ENCODE measurements at regions not wholly inside any gene's neighbourhood (a gene's known extent, or its start where the extent isn't known, plus 50 kb on each side); places are given as distances from the start of the nearest gene placed in this dataset.

- Histone ChIP-seq H3K27me3 (ENCODE audit: control insufficient read depth, insufficient read depth, low read length) (no peaks in the 10 kb centered on the region), H3K4me1 (ENCODE audit: control insufficient read depth, insufficient read depth, low read length, poor library complexity, severe bottlenecking) (no peaks in the 10 kb centered on the region), H3K4me3 (ENCODE audit: low read depth, low read length) (no peak overlapping the region), H3K9me3 (ENCODE audit: control insufficient read depth in 2 of 2, low read length in 2 of 2) (no peaks in the 10 kb centered on the region), H3K27ac (ENCODE audit: insufficient read depth, low read length, poor library complexity, severe bottlenecking) (no peak overlapping the region), H3K36me3 (ENCODE audit: control insufficient read depth, insufficient read depth, low read length) (no peaks in the 10 kb centered on the region)
- no peaks in the 10 kb centered on the region for H3K4me1 Mint-ChIP-seq
- H3K4me3 Mint-ChIP-seq = no peak overlapping the region
- H3K36me3 Mint-ChIP-seq = no peaks in the 10 kb centered on the region
- DNase-seq (no peak), ATAC-seq (ENCODE audit: low read depth in 2 of 2) (no peak)
- H3K27me3 Mint-ChIP-seq = no peaks in the 10 kb centered on the region
- peaks cover 0 to 2% (median 0%) of the 10 kb centered on the region in 7 donors for H3K9me3 Mint-ChIP-seq
- H3K27ac Mint-ChIP-seq = no peak overlapping the region
These were observed 361.2 kb downstream of the CCER1 start for GRCh38 chr12:90593596-90594295.

GRCh38 chr12:90589956-90590355 lies 365.0 kb downstream of the CCER1 start:
- no peak for DNase-seq

GRCh38 chr12:90585640-90586304 lies 369.2 kb downstream of the CCER1 start:
- no peaks in the 10 kb centered on the region for H3K9me3 ChIP-seq (ENCODE audit: control insufficient read depth in 2 of 2, low read length in 2 of 2)
- H3K36me3 ChIP-seq (ENCODE audit: control insufficient read depth, insufficient read depth, low read length) = no peaks in the 10 kb centered on the region
- ATAC-seq (ENCODE audit: low read depth in 2 of 2) (no peak), DNase-seq (no peak)
- no peaks in the 10 kb centered on the region for H3K4me1 Mint-ChIP-seq
- H3K4me3 Mint-ChIP-seq = no peak overlapping the region
- no peaks in the 10 kb centered on the region for H3K36me3 Mint-ChIP-seq
- H3K9me3 Mint-ChIP-seq = peaks cover 0 to 3% (median 0%) of the 10 kb centered on the region in 7 donors
- H3K27ac Mint-ChIP-seq = no peak overlapping the region
- no peak overlapping the region for H3K4me3 ChIP-seq (ENCODE audit: low read depth, low read length)
- no peaks in the 10 kb centered on the region for H3K27me3 ChIP-seq (ENCODE audit: control insufficient read depth, insufficient read depth, low read length)
- no peaks in the 10 kb centered on the region for H3K27me3 Mint-ChIP-seq
- no peaks in the 10 kb centered on the region for H3K4me1 ChIP-seq (ENCODE audit: control insufficient read depth, insufficient read depth, low read length, poor library complexity, severe bottlenecking)
- no peak overlapping the region for H3K27ac ChIP-seq (ENCODE audit: insufficient read depth, low read length, poor library complexity, severe bottlenecking)

More at GRCh38 chr12:90589956-90590355, 365.0 kb downstream of the CCER1 start:
- no peaks in the 10 kb centered on the region for H3K36me3 ChIP-seq (ENCODE audit: control insufficient read depth, insufficient read depth, low read length)
- no peak overlapping the region for H3K4me3 Mint-ChIP-seq
- H3K9me3 Mint-ChIP-seq = peaks cover 0 to 3% (median 0%) of the 10 kb centered on the region in 7 donors
- H3K4me3 ChIP-seq (ENCODE audit: low read depth, low read length) = no peak overlapping the region
- no peaks in the 10 kb centered on the region for H3K9me3 ChIP-seq (ENCODE audit: control insufficient read depth in 2 of 2, low read length in 2 of 2)
- H3K4me1 ChIP-seq (ENCODE audit: control insufficient read depth, insufficient read depth, low read length, poor library complexity, severe bottlenecking) = no peaks in the 10 kb centered on the region
- H3K36me3 Mint-ChIP-seq = no peaks in the 10 kb centered on the region
- ATAC-seq (ENCODE audit: low read depth in 2 of 2) = no peak
- H3K27ac Mint-ChIP-seq = no peak overlapping the region
- H3K27me3 Mint-ChIP-seq = no peaks in the 10 kb centered on the region
- no peak overlapping the region for H3K27ac ChIP-seq (ENCODE audit: insufficient read depth, low read length, poor library complexity, severe bottlenecking)
- no peaks in the 10 kb centered on the region for H3K27me3 ChIP-seq (ENCODE audit: control insufficient read depth, insufficient read depth, low read length)
- no peaks in the 10 kb centered on the region for H3K4me1 Mint-ChIP-seq

- no peak overlapping the region for H3K4me3 Mint-ChIP-seq
- Histone ChIP-seq H3K27me3 (ENCODE audit: control insufficient read depth, insufficient read depth, low read length) (no peaks in the 10 kb centered on the region), H3K27ac (ENCODE audit: insufficient read depth, low read length, poor library complexity, severe bottlenecking) (no peak overlapping the region), H3K4me3 (ENCODE audit: low read depth, low read length) (no peak overlapping the region), H3K9me3 (ENCODE audit: control insufficient read depth in 2 of 2, low read length in 2 of 2) (no peaks in the 10 kb centered on the region), H3K36me3 (ENCODE audit: control insufficient read depth, insufficient read depth, low read length) (no peaks in the 10 kb centered on the region), H3K4me1 (ENCODE audit: control insufficient read depth, insufficient read depth, low read length, poor library complexity, severe bottlenecking) (no peaks in the 10 kb centered on the region)
- H3K36me3 Mint-ChIP-seq = no peaks in the 10 kb centered on the region
- no peak for DNase-seq
- no peak overlapping the region for H3K27ac Mint-ChIP-seq
- no peak for ATAC-seq (ENCODE audit: low read depth in 2 of 2)
- peaks cover 0 to 8% (median 2%) of the 10 kb centered on the region in 7 donors for H3K9me3 Mint-ChIP-seq
- no peaks in the 10 kb centered on the region for H3K27me3 Mint-ChIP-seq
- H3K4me1 Mint-ChIP-seq = no peaks in the 10 kb centered on the region
These were observed 378.3 kb downstream of the CCER1 start for GRCh38 chr12:90576707-90577106.

- H3K9me3 Mint-ChIP-seq = peaks cover 0 to 8% (median 2%) of the 10 kb centered on the region in 7 donors
- Histone ChIP-seq H3K27me3 (ENCODE audit: control insufficient read depth, insufficient read depth, low read length) (no peaks in the 10 kb centered on the region), H3K27ac (ENCODE audit: insufficient read depth, low read length, poor library complexity, severe bottlenecking) (no peak overlapping the region), H3K4me3 (ENCODE audit: low read depth, low read length) (no peak overlapping the region), H3K36me3 (ENCODE audit: control insufficient read depth, insufficient read depth, low read length) (no peaks in the 10 kb centered on the region), H3K4me1 (ENCODE audit: control insufficient read depth, insufficient read depth, low read length, poor library complexity, severe bottlenecking) (no peaks in the 10 kb centered on the region), H3K9me3 (ENCODE audit: control insufficient read depth in 2 of 2, low read length in 2 of 2) (no peaks in the 10 kb centered on the region)
- no peaks in the 10 kb centered on the region for H3K36me3 Mint-ChIP-seq
- DNase-seq (no peak), ATAC-seq (ENCODE audit: low read depth in 2 of 2) (no peak)
- H3K27ac Mint-ChIP-seq = no peak overlapping the region
- H3K27me3 Mint-ChIP-seq = no peaks in the 10 kb centered on the region
- H3K4me3 Mint-ChIP-seq = no peak overlapping the region
- H3K4me1 Mint-ChIP-seq = no peaks in the 10 kb centered on the region
These were observed 379.0 kb downstream of the CCER1 start for GRCh38 chr12:90575995-90576394.

- Mint-ChIP-seq H3K4me3 (no peak overlapping the region), H3K9me3 (peaks cover 0 to 8% (median 4%) of the 10 kb centered on the region in 7 donors), H3K27ac (no peak overlapping the region), H3K27me3 (no peaks in the 10 kb centered on the region), H3K36me3 (no peaks in the 10 kb centered on the region), H3K4me1 (no peaks in the 10 kb centered on the region)
- no peaks in the 10 kb centered on the region for H3K36me3 ChIP-seq (ENCODE audit: control insufficient read depth, insufficient read depth, low read length)
- ATAC-seq (ENCODE audit: low read depth in 2 of 2) (no peak), DNase-seq (no peak)
- H3K27ac ChIP-seq (ENCODE audit: insufficient read depth, low read length, poor library complexity, severe bottlenecking) = no peak overlapping the region
- H3K4me3 ChIP-seq (ENCODE audit: low read depth, low read length) = no peak overlapping the region
- no peaks in the 10 kb centered on the region for H3K4me1 ChIP-seq (ENCODE audit: control insufficient read depth, insufficient read depth, low read length, poor library complexity, severe bottlenecking)
- no peaks in the 10 kb centered on the region for H3K27me3 ChIP-seq (ENCODE audit: control insufficient read depth, insufficient read depth, low read length)
- H3K9me3 ChIP-seq (ENCODE audit: control insufficient read depth in 2 of 2, low read length in 2 of 2) = no peaks in the 10 kb centered on the region
These were observed 380.3 kb downstream of the CCER1 start for GRCh38 chr12:90574676-90575075.

GRCh38 chr12:90572778-90573177 lies 382.2 kb downstream of the CCER1 start:
- ATAC-seq (ENCODE audit: low read depth in 2 of 2) = no peak
- no peak overlapping the region for H3K27ac Mint-ChIP-seq

GRCh38 chr12:90569685-90570084 lies 385.3 kb downstream of the CCER1 start:
- Histone ChIP-seq H3K27ac (ENCODE audit: insufficient read depth, low read length, poor library complexity, severe bottlenecking) (no peak overlapping the region), H3K9me3 (ENCODE audit: control insufficient read depth in 2 of 2, low read length in 2 of 2) (peaks cover 0 to 6% of the 10 kb centered on the region in 2 experiments), H3K36me3 (ENCODE audit: control insufficient read depth, insufficient read depth, low read length) (no peaks in the 10 kb centered on the region), H3K27me3 (ENCODE audit: control insufficient read depth, insufficient read depth, low read length) (no peaks in the 10 kb centered on the region), H3K4me1 (ENCODE audit: control insufficient read depth, insufficient read depth, low read length, poor library complexity, severe bottlenecking) (no peaks in the 10 kb centered on the region), H3K4me3 (ENCODE audit: low read depth, low read length) (no peak overlapping the region)
- no peak for ATAC-seq (ENCODE audit: low read depth in 2 of 2)
- Mint-ChIP-seq H3K36me3 (no peaks in the 10 kb centered on the region), H3K4me3 (no peak overlapping the region), H3K4me1 (no peaks in the 10 kb centered on the region), H3K27me3 (no peaks in the 10 kb centered on the region), H3K9me3 (peaks cover 1 to 20% (median 9%) of the 10 kb centered on the region in 7 donors), H3K27ac (no peak overlapping the region)
- no peak for DNase-seq

More at GRCh38 chr12:90572778-90573177, 382.2 kb downstream of the CCER1 start:
- Histone ChIP-seq H3K9me3 (ENCODE audit: control insufficient read depth in 2 of 2, low read length in 2 of 2) (no peaks in the 10 kb centered on the region), H3K27ac (ENCODE audit: insufficient read depth, low read length, poor library complexity, severe bottlenecking) (no peak overlapping the region), H3K4me1 (ENCODE audit: control insufficient read depth, insufficient read depth, low read length, poor library complexity, severe bottlenecking) (no peaks in the 10 kb centered on the region), H3K4me3 (ENCODE audit: low read depth, low read length) (no peak overlapping the region), H3K36me3 (ENCODE audit: control insufficient read depth, insufficient read depth, low read length) (no peaks in the 10 kb centered on the region), H3K27me3 (ENCODE audit: control insufficient read depth, insufficient read depth, low read length) (no peaks in the 10 kb centered on the region)
- H3K9me3 Mint-ChIP-seq = peaks cover 0 to 5% (median 4%) of the 10 kb centered on the region in 7 donors
- no peaks in the 10 kb centered on the region for H3K36me3 Mint-ChIP-seq
- H3K4me1 Mint-ChIP-seq = no peaks in the 10 kb centered on the region
- H3K4me3 Mint-ChIP-seq = no peak overlapping the region
- no peaks in the 10 kb centered on the region for H3K27me3 Mint-ChIP-seq
- DNase-seq = no peak

Data from CD4-positive, CD25-positive, alpha-beta regulatory T cell (primary cell).